ENCODE measurements at regions not wholly inside any gene's neighbourhood (a gene's known extent, or its start where the extent isn't known, plus 50 kb on each side); places are given as distances from the start of the nearest gene placed in this dataset.

DNA sequence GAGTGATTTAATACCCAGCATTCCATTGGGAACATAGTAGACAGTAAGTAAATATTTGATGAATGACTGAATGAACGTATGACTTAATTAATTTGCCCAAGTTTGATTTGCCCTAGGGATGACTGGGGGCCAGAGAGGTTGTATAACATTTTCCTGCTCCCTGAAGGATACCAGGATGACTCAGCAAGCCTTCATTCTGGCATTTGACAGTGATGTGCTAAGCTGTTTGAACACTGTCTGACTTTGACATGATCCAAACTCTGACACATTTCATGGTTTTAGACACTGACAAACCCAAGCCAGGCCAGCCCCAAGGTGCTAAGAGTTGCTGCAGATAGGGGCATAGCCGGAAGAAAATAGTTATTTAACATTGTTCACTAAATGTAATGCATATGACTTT is 53.4 kb upstream of the KLF12 start (continued):
- TF ChIP-seq RFX5 (IDR thresholded peaks at IDR 0.05; ENCODE audit: borderline replicate concordance, low read depth, low read length) (no peak), CEBPB (IDR thresholded peaks at IDR 0.05; ENCODE audit: low read depth, low read length) (no peak), TCF12 (IDR thresholded peaks at IDR 0.05; ENCODE audit: low read depth, low read length) (no peak), YY1 (IDR thresholded peaks at IDR 0.05; ENCODE audit: low read depth, low read length) (no peak)
